Ascending aorta (tissue), 2 donors: ENCODE measurements at regions not wholly inside any gene's neighbourhood (a gene's known extent, or its start where the extent isn't known, plus 50 kb on each side); places are given as distances from the start of the nearest gene placed in this dataset.
"Not testable (repeated sequence)": the region's sequence is repeated elsewhere in the genome, so short reads cannot be mapped to it uniquely, and the experiment has no call there.

Experiments
- DNase-seq, 2 donors: peaks; one replicate each; pipeline ENCODE4 v3.0.0-alpha.2; 2019; ENCODE audit warnings: low spot score in 2 of 2
- H3K27ac ChIP-seq, 2 donors: fragments of 200-600 bp; sonication (generic); one replicate each; pipeline ENCODE4 v1.5.1; 2016 to 2017; ENCODE audit warnings: mild to moderate bottlenecking in 1 of 2
- H3K27me3 ChIP-seq: fragments of 200-600 bp; sonication (generic); one replicate; pipeline ENCODE4 v1.5.1; 2017
- H3K36me3 ChIP-seq, 2 donors: fragments of 200-600 bp; sonication (generic); one replicate each; pipeline ENCODE4 v1.5.1; 2016
- H3K4me1 ChIP-seq, 2 donors: fragments of 200-600 bp; sonication (generic); one replicate each; pipeline ENCODE4 v1.5.1; 2016 to 2017; ENCODE audit warnings: mild to moderate bottlenecking in 1 of 2
- H3K4me3 ChIP-seq, 2 donors: fragments of 200-600 bp; sonication (generic); one replicate each; pipeline ENCODE4 v1.5.1; 2016 to 2017; ENCODE audit warnings: mild to moderate bottlenecking in 1 of 2
- H3K9me3 ChIP-seq, 2 donors: fragments of 200-600 bp; sonication (generic); one replicate each; pipeline ENCODE4 v1.5.1; 2016
- CTCF ChIP-seq, 3 experiments: fragments of 200-600 bp in 2 of 3; fragments of 450-650 bp in 1 of 3; sonication (generic) in 2 of 3; IDR thresholded peaks; one replicate each; pipeline ENCODE4 v1.5.1; 2016 to 2019; ENCODE audit warnings: antibody characterized with exemption in 3 of 3, mild to moderate bottlenecking in 1 of 3, moderate library complexity in 1 of 3
- intact Hi-C: fragments of 100-400 bp; cut with DNase I; formaldehyde crosslinking; loops from one replicate; pipeline ENCODE4 v1.15.1; 2023

GRCh38 chr11:80720295-80720694, 1279.5 kb upstream of the TENM4 start:
- Histone ChIP-seq H3K4me3 (no peak overlapping the region), H3K4me1 (no peaks in the 10 kb centered on the region), H3K9me3 (no peaks in the 10 kb centered on the region), H3K36me3 (no peaks in the 10 kb centered on the region), H3K27ac (no peak overlapping the region), H3K27me3 (no peaks in the 10 kb centered on the region)
- no peak for TF ChIP-seq CTCF (IDR thresholded peaks at IDR 0.05)
- intact Hi-C loops: no loop called here
- DNase-seq: no peak

GRCh38 chr11:80719292-80719646, 1278.4 kb upstream of the TENM4 start:
- H3K9me3 ChIP-seq: no peaks in the 10 kb centered on the region
- intact Hi-C loops: no loop called here
- no peaks in the 10 kb centered on the region for H3K27me3 ChIP-seq
- DNase-seq: no peak
- H3K4me1 ChIP-seq: no peaks in the 10 kb centered on the region
- no peaks in the 10 kb centered on the region for H3K36me3 ChIP-seq
- no peak overlapping the region for H3K4me3 ChIP-seq
- no peak overlapping the region for H3K27ac ChIP-seq
- TF ChIP-seq CTCF (IDR thresholded peaks at IDR 0.05): no peak

- intact Hi-C loops: no loop called here
- H3K4me3 ChIP-seq: no peak overlapping the region
- TF ChIP-seq CTCF (IDR thresholded peaks at IDR 0.05): no peak
Measured at GRCh38 chr11:80718611-80719291, 1277.9 kb upstream of the TENM4 start.

GRCh38 chr11:80702264-80702663, 1261.4 kb upstream of the TENM4 start:
- no peaks in the 10 kb centered on the region for H3K36me3 ChIP-seq
- no peak for TF ChIP-seq CTCF (IDR thresholded peaks at IDR 0.05)
- intact Hi-C loops: no loop called here

More at GRCh38 chr11:80718611-80719291, 1277.9 kb upstream of the TENM4 start:
- no peak for DNase-seq
- no peaks in the 10 kb centered on the region for H3K4me1 ChIP-seq
- no peak overlapping the region for H3K27ac ChIP-seq
- H3K36me3 ChIP-seq: no peaks in the 10 kb centered on the region
- no peaks in the 10 kb centered on the region for H3K27me3 ChIP-seq
- H3K9me3 ChIP-seq: no peaks in the 10 kb centered on the region

GRCh38 chr11:80700386-80700785, 1259.6 kb upstream of the TENM4 start:
- Histone ChIP-seq H3K4me1 (no peaks in the 10 kb centered on the region), H3K27ac (no peak overlapping the region), H3K27me3 (no peaks in the 10 kb centered on the region), H3K9me3 (no peaks in the 10 kb centered on the region), H3K36me3 (no peaks in the 10 kb centered on the region), H3K4me3 (no peak overlapping the region)
- intact Hi-C loops: no loop called here
- no peak for TF ChIP-seq CTCF (IDR thresholded peaks at IDR 0.05)
- DNase-seq: no peak

More at GRCh38 chr11:80702264-80702663, 1261.4 kb upstream of the TENM4 start:
- Histone ChIP-seq H3K4me3 (no peak overlapping the region), H3K4me1 (no peaks in the 10 kb centered on the region), H3K9me3 (no peaks in the 10 kb centered on the region), H3K27me3 (no peaks in the 10 kb centered on the region), H3K27ac (no peak overlapping the region)
- no peak for DNase-seq

- H3K27ac ChIP-seq, H3K9me3 ChIP-seq, H3K4me1 ChIP-seq, intact Hi-C loops, H3K27me3 ChIP-seq, DNase-seq, H3K36me3 ChIP-seq: not testable (repeated sequence)
- peak overlapping the region in 1 of 2 donors; percentile 35 for H3K4me3 ChIP-seq
Measured at GRCh38 chr11:80699406-80700177, 1258.8 kb upstream of the TENM4 start.
